ENCODE measurements at regions not wholly inside any gene's neighbourhood (a gene's known extent, or its start where the extent isn't known, plus 50 kb on each side); places are given as distances from the start of the nearest gene placed in this dataset.

- Histone ChIP-seq H4K5ac (ENCODE audit: low read depth, low read length) (no peak overlapping the region), H2BK20ac (ENCODE audit: low read depth, low read length) (no peak overlapping the region), H2BK120ac (ENCODE audit: low read depth, low read length) (no peak overlapping the region), H2BK5ac (ENCODE audit: low read depth, low read length, poor library complexity, severe bottlenecking) (no peak overlapping the region), H3K4ac (ENCODE audit: low read depth, low read length) (no peak overlapping the region), H2BK15ac (ENCODE audit: low read depth, low read length) (no peak overlapping the region), H4K91ac (ENCODE audit: insufficient read depth, low read depth, low read length) (no peak overlapping the region), H4K20me1 (ENCODE audit: insufficient read depth, low read length) (no peaks in the 10 kb centered on the region), H3K4me3 (ENCODE audit: insufficient read depth, low read depth, low read length) (no peak overlapping the region), H4K8ac (ENCODE audit: low read depth in 2 of 2, low read length in 2 of 2) (no peak overlapping the region), H2AK5ac (ENCODE audit: low read depth, low read length) (no peak overlapping the region), H3K23ac (ENCODE audit: low read depth, low read length) (no peak overlapping the region), H2AFZ (replicated peaks; ENCODE audit: low read length, poor library complexity) (no peak overlapping the region), H3K4me1 (ENCODE audit: control insufficient read depth, insufficient read depth, low read length) (no peaks in the 10 kb centered on the region), H3K18ac (ENCODE audit: low read depth, low read length) (no peak overlapping the region), H3K9me3 (ENCODE audit: control insufficient read depth, insufficient read depth, low read length) (no peaks in the 10 kb centered on the region), H2AK9ac (replicated peaks; ENCODE audit: low read depth, low read length, poor library complexity) (no peak overlapping the region), H3K79me1 (ENCODE audit: low read depth in 1 of 2, low read length in 2 of 2) (no peaks in the 10 kb centered on the region), H3K4me2 (ENCODE audit: low read depth, low read length) (no peak overlapping the region), H3K9ac (ENCODE audit: low read depth, low read length) (no peak overlapping the region), H3K36me3 (ENCODE audit: control insufficient read depth, insufficient read depth, low read length) (no peaks in the 10 kb centered on the region), H3K27me3 (ENCODE audit: control insufficient read depth, insufficient read depth, low read length) (no peaks in the 10 kb centered on the region), H3K9me1 (ENCODE audit: insufficient read depth, low read length) (no peaks in the 10 kb centered on the region), H3K56ac (ENCODE audit: extremely low read depth, insufficient read depth, low read length) (no peak overlapping the region), H3K14ac (replicated peaks; ENCODE audit: low read depth, low read length) (no peak overlapping the region), H3K27ac (ENCODE audit: insufficient read depth, low read length) (no peak overlapping the region)
- dilution Hi-C loops (cut with HindIII; ENCODE audit: low sequenced_read_pairs, unreplicated experiment) (no loop called here), intact Hi-C loops (cut with micrococcal nuclease) (loop anchor here (1.0 kb wide), 1 partner anchor 20 kb away; no protein-coding TSS in a partner anchor), in situ Hi-C loops (cut with MboI; ENCODE audit: low sequenced_read_pairs) (no loop called here)
- CTCF ChIA-PET: interaction anchor here (0.6 to 2.5 kb wide), 8 partner anchors 9 to 415 kb away, joined by 3 to 7 read pairs (median 4); no protein-coding TSS in a partner anchor
- no TSS peak for BruUV-seq (replicated peaks)
- POLR2A ChIA-PET (ENCODE audit: unreplicated experiment): no interaction called here
- TF ChIP-seq CTCF (conservative IDR thresholded peaks at IDR 0.05; ENCODE audit: low read depth, low read length) (no peak), USF2 (IDR thresholded peaks at IDR 0.05; ENCODE audit: low read depth, low read length) (no peak), RFX5 (IDR thresholded peaks at IDR 0.05; ENCODE audit: low read depth, low read length) (no peak), FOS (IDR thresholded peaks at IDR 0.05; ENCODE audit: low read depth, low read length) (no peak), ELK1 (IDR thresholded peaks at IDR 0.05; ENCODE audit: borderline replicate concordance, low read depth, low read length) (no peak), POLR2A (IDR thresholded peaks at IDR 0.05; ENCODE audit: low read depth, low read length) (no peak), SMC3 (IDR thresholded peaks at IDR 0.05; ENCODE audit: low read depth, low read length) (no peak), BHLHE40 (IDR thresholded peaks at IDR 0.05; ENCODE audit: low read depth, low read length) (no peak), CEBPB (IDR thresholded peaks at IDR 0.05; ENCODE audit: low read depth, low read length) (no peak), RAD21 (IDR thresholded peaks at IDR 0.05; ENCODE audit: low read length) (no peak), MAFK (IDR thresholded peaks at IDR 0.05; ENCODE audit: low read depth, low read length) (no peak), MAZ (IDR thresholded peaks at IDR 0.05; ENCODE audit: borderline replicate concordance, low read depth, low read length) (no peak), RCOR1 (IDR thresholded peaks at IDR 0.05; ENCODE audit: insufficient replicate concordance, low read length) (no peak), MXI1 (IDR thresholded peaks at IDR 0.05; ENCODE audit: borderline replicate concordance, low read depth, low read length) (no peak), NFE2L2 (IDR thresholded peaks at IDR 0.05; ENCODE audit: low read depth, low read length) (no peak), CHD1 (IDR thresholded peaks at IDR 0.05; ENCODE audit: low read depth, low read length) (no peak)
- no peak for ATAC-seq (ENCODE audit: low read depth)
- DNase-seq: no peak
These were observed 323.3 kb downstream of the CRPPA start for GRCh38 chr7:16098058-16098457.
